Peyer's patch (tissue), 4 donors: ENCODE measurements at regions not wholly inside any gene's neighbourhood (a gene's known extent, or its start where the extent isn't known, plus 50 kb on each side); places are given as distances from the start of the nearest gene placed in this dataset.

Experiments used
- DNase-seq, 3 donors: peaks; one replicate each; pipeline ENCODE4 v3.0.0-alpha.2; 2017 to 2019
- H3K27ac ChIP-seq, 4 donors: fragments of 200-600 bp; sonication (generic); one replicate each; pipeline ENCODE4 v1.5.1; 2016 to 2019
- H3K27me3 ChIP-seq, 2 donors: fragments of 200-600 bp; sonication (generic); one replicate each; pipeline ENCODE4 v1.5.1; 2019
- H3K36me3 ChIP-seq, 3 donors: fragments of 200-600 bp; sonication (generic); one replicate each; pipeline ENCODE4 v1.5.1; 2016 to 2019
- H3K4me1 ChIP-seq, 4 donors: fragments of 200-600 bp; sonication (generic); one replicate each; pipeline ENCODE4 v1.5.1; 2016 to 2019
- H3K4me3 ChIP-seq, 4 donors: fragments of 200-600 bp; sonication (generic); 1 replicate in 3 of 4; 2 replicates in 1 of 4; pipeline ENCODE4 v1.5.1; 2016 to 2019; ENCODE audit warnings: mild to moderate bottlenecking in 1 of 4
- H3K9me3 ChIP-seq, 4 donors: fragments of 200-600 bp; sonication (generic); one replicate each; pipeline ENCODE4 v1.5.1; 2016 to 2019; ENCODE audit warnings: mild to moderate bottlenecking in 1 of 4
- CTCF ChIP-seq, 6 experiments: fragments of 450-650 bp in 4 of 6; fragments of 200-600 bp in 2 of 6; sonication (generic) in 1 of 6; IDR thresholded peaks; one replicate each; pipeline ENCODE4 v1.5.1; 2017 to 2019; ENCODE audit warnings: antibody characterized with exemption in 6 of 6, mild to moderate bottlenecking in 3 of 6, moderate library complexity in 1 of 6
- POLR2A ChIP-seq, 2 donors: fragments of 450-650 bp; IDR thresholded peaks; one replicate each; pipeline ENCODE4 v1.5.1; 2017; ENCODE audit warnings: antibody characterized with exemption in 2 of 2, mild to moderate bottlenecking in 2 of 2, moderate library complexity in 2 of 2

- no peak for TF ChIP-seq CTCF (IDR thresholded peaks at IDR 0.05)
- TF ChIP-seq POLR2A (IDR thresholded peaks at IDR 0.05): no peak
- Histone ChIP-seq H3K4me3 (no peak overlapping the region), H3K4me1 (no peaks in the 10 kb centered on the region), H3K27ac (no peak overlapping the region), H3K9me3 (no peaks in the 10 kb centered on the region), H3K27me3 (no peaks in the 10 kb centered on the region), H3K36me3 (no peaks in the 10 kb centered on the region)
- DNase-seq: no peak
Observed at GRCh38 chr4:13215560-13215959, 268.6 kb downstream of the RAB28 start.

GRCh38 chr4:13212936-13213335, 271.2 kb downstream of the RAB28 start:
- no peak for DNase-seq
- H3K36me3 ChIP-seq: no peaks in the 10 kb centered on the region
- H3K4me3 ChIP-seq: no peak overlapping the region
- no peak for TF ChIP-seq POLR2A (IDR thresholded peaks at IDR 0.05)
- TF ChIP-seq CTCF (IDR thresholded peaks at IDR 0.05): no peak
- H3K27me3 ChIP-seq: no peaks in the 10 kb centered on the region
- no peaks in the 10 kb centered on the region for H3K4me1 ChIP-seq
- no peak overlapping the region for H3K27ac ChIP-seq
- H3K9me3 ChIP-seq: no peaks in the 10 kb centered on the region

- DNase-seq: no peak
- TF ChIP-seq CTCF (IDR thresholded peaks at IDR 0.05) (no peak), POLR2A (IDR thresholded peaks at IDR 0.05) (no peak)
- Histone ChIP-seq H3K27me3 (no peaks in the 10 kb centered on the region), H3K27ac (no peak overlapping the region), H3K4me3 (no peak overlapping the region), H3K4me1 (no peaks in the 10 kb centered on the region), H3K36me3 (no peaks in the 10 kb centered on the region), H3K9me3 (no peaks in the 10 kb centered on the region)
Observed at GRCh38 chr4:13209600-13209999, 274.5 kb downstream of the RAB28 start.

GRCh38 chr4:13208558-13209193, 275.5 kb downstream of the RAB28 start:
- no peak for DNase-seq
- Histone ChIP-seq H3K9me3 (no peaks in the 10 kb centered on the region), H3K4me3 (no peak overlapping the region), H3K36me3 (no peaks in the 10 kb centered on the region), H3K27ac (no peak overlapping the region), H3K4me1 (no peaks in the 10 kb centered on the region), H3K27me3 (no peaks in the 10 kb centered on the region)
- no peak for TF ChIP-seq CTCF (IDR thresholded peaks at IDR 0.05)
- no peak for TF ChIP-seq POLR2A (IDR thresholded peaks at IDR 0.05)

- Histone ChIP-seq H3K4me3 (no peak overlapping the region), H3K4me1 (no peaks in the 10 kb centered on the region), H3K9me3 (no peaks in the 10 kb centered on the region), H3K27me3 (no peaks in the 10 kb centered on the region), H3K27ac (no peak overlapping the region), H3K36me3 (no peaks in the 10 kb centered on the region)
- no peak for DNase-seq
- TF ChIP-seq POLR2A (IDR thresholded peaks at IDR 0.05): no peak
- no peak for TF ChIP-seq CTCF (IDR thresholded peaks at IDR 0.05)
Observed at GRCh38 chr4:13207226-13207625, 276.9 kb downstream of the RAB28 start.

GRCh38 chr4:13203101-13203500, 281.0 kb downstream of the RAB28 start:
- no peaks in the 10 kb centered on the region for H3K9me3 ChIP-seq
- no peak for TF ChIP-seq POLR2A (IDR thresholded peaks at IDR 0.05)
- TF ChIP-seq CTCF (IDR thresholded peaks at IDR 0.05): no peak
- H3K4me1 ChIP-seq: no peaks in the 10 kb centered on the region
- no peaks in the 10 kb centered on the region for H3K36me3 ChIP-seq
- H3K27me3 ChIP-seq: no peaks in the 10 kb centered on the region
- no peak overlapping the region for H3K4me3 ChIP-seq
- DNase-seq: no peak
- no peak overlapping the region for H3K27ac ChIP-seq
